Esophagus muscularis mucosa (tissue), 4 donors: ENCODE measurements at regions not wholly inside any gene's neighbourhood (a gene's known extent, or its start where the extent isn't known, plus 50 kb on each side); places are given as distances from the start of the nearest gene placed in this dataset.

Source experiments
- CTCF ChIP-seq, 3 experiments: fragments of 200-600 bp in 2 of 3; fragments of 450-650 bp in 1 of 3; sonication (generic) in 2 of 3; IDR thresholded peaks; one replicate each; pipeline ENCODE4 v1.5.1; 2017 to 2019; ENCODE audit warnings: antibody characterized with exemption in 3 of 3, mild to moderate bottlenecking in 2 of 3, moderate library complexity in 1 of 3
- EP300 ChIP-seq: sonication (generic); formaldehyde crosslinking; IDR thresholded peaks from one replicate; pipeline ENCODE4 v1.6.1; 2017; ENCODE audit warnings: antibody characterized with exemption
- POLR2A ChIP-seq: fragments of 450-650 bp; IDR thresholded peaks from one replicate; pipeline ENCODE4 v1.6.1; 2017; ENCODE audit warnings: antibody characterized with exemption, moderate library complexity, mild to moderate bottlenecking, low read depth
- POLR2AphosphoS5 ChIP-seq, 2 donors: sonication (generic); formaldehyde crosslinking; IDR thresholded peaks; one replicate each; pipeline ENCODE4 v1.6.1; 2017; ENCODE audit warnings: antibody characterized with exemption in 2 of 2

GRCh38 chr2:195543063-195543462 lies 114.0 kb upstream of the SLC39A10 start:
- TF ChIP-seq POLR2A (no peak), CTCF (IDR thresholded peaks at IDR 0.05) (no peak), POLR2AphosphoS5 (IDR thresholded peaks at IDR 0.05) (no peak), EP300 (no peak)
